Naive thymus-derived CD4-positive, alpha-beta T cell (primary cell): ENCODE measurements at regions not wholly inside any gene's neighbourhood (a gene's known extent, or its start where the extent isn't known, plus 50 kb on each side); places are given as distances from the start of the nearest gene placed in this dataset.

Experiments
- ATAC-seq: fragments of 150-1000 bp; cut with Tn5 transposase; 2 replicates; pipeline ENCODE4 v1.10.0; 2021; ENCODE audit warnings: mild to moderate bottlenecking, moderate library complexity
- CTCF ChIA-PET: fragments of 350-600 bp; sonication (Branson Sonifier 250); formaldehyde crosslinking; loops from one replicate; lab custom pipeline; 2021; ENCODE audit warnings: antibody characterized with exemption; lab: Charles Lee
- POLR2A ChIA-PET: fragments of 350-600 bp; sonication (Branson Sonifier 250); formaldehyde crosslinking; loops from one replicate; lab custom pipeline; 2021; ENCODE audit warnings: antibody characterized with exemption, inconsistent platforms; lab: Charles Lee
- DNase-seq, 9 donors: peaks; one replicate each; pipeline versions ENCODE4 v3.0.0 to v3.0.0-alpha.2; 2020 to 2022; ENCODE audit warnings: mixed read lengths in 1 of 9
- H3K27ac ChIP-seq: one replicate; pipeline ENCODE4 v1.7.0; 2013; ENCODE audit warnings: mild to moderate bottlenecking, low read depth, low read length, moderate library complexity
- H3K27me3 ChIP-seq, 2 donors: one replicate each; pipeline ENCODE4 v1.7.0; 2013; ENCODE audit warnings: low read length in 2 of 2, mild to moderate bottlenecking in 2 of 2, moderate library complexity in 2 of 2; ENCODE audit not compliant: control insufficient read depth in 2 of 2, insufficient read depth in 2 of 2
- H3K36me3 ChIP-seq, 3 experiments: 1 replicate in 2 of 3; 2 replicates in 1 of 3; pipeline ENCODE4 v1.7.0; 2013; ENCODE audit warnings: low read length in 3 of 3, mild to moderate bottlenecking in 3 of 3, moderate library complexity in 1 of 3; ENCODE audit not compliant: insufficient read depth in 3 of 3, control insufficient read depth in 2 of 3
- H3K4me1 ChIP-seq, 2 donors: one replicate each; pipeline ENCODE4 v1.7.0; 2013; ENCODE audit warnings: low read length in 2 of 2, mild to moderate bottlenecking in 2 of 2, moderate library complexity in 1 of 2; ENCODE audit not compliant: control insufficient read depth in 2 of 2, insufficient read depth in 2 of 2
- H3K4me3 ChIP-seq: 2 replicates; pipeline ENCODE4 v1.7.0; 2013; ENCODE audit warnings: mild to moderate bottlenecking, low read length
- H3K9me3 ChIP-seq, 3 experiments: 1 replicate in 2 of 3; 2 replicates in 1 of 3; pipeline ENCODE4 v1.7.0; 2013; ENCODE audit warnings: low read length in 3 of 3; ENCODE audit not compliant: control insufficient read depth in 2 of 3
- H3K27ac Mint-ChIP-seq, 9 donors: one replicate each; pipeline ENCODE4 v1.8.0; 2020 to 2022; ENCODE audit warnings: mixed read lengths in 9 of 9, mild to moderate bottlenecking in 8 of 9, moderate library complexity in 5 of 9, inconsistent platforms in 2 of 9
- H3K27me3 Mint-ChIP-seq, 5 donors: one replicate each; pipeline ENCODE4 v1.8.0; 2021 to 2022; ENCODE audit warnings: mixed read lengths in 5 of 5, mild to moderate bottlenecking in 1 of 5
- H3K36me3 Mint-ChIP-seq, 5 donors: one replicate each; pipeline ENCODE4 v1.8.0; 2020 to 2022; ENCODE audit warnings: mixed read lengths in 5 of 5, mild to moderate bottlenecking in 3 of 5, inconsistent platforms in 1 of 5
- H3K4me1 Mint-ChIP-seq, 7 donors: one replicate each; pipeline ENCODE4 v1.8.0; 2020 to 2022; ENCODE audit warnings: mixed read lengths in 7 of 7, mild to moderate bottlenecking in 3 of 7, inconsistent platforms in 1 of 7
- H3K4me3 Mint-ChIP-seq, 10 donors: one replicate each; pipeline ENCODE4 v1.8.0; 2020 to 2022; ENCODE audit warnings: mild to moderate bottlenecking in 10 of 10, mixed read lengths in 10 of 10, moderate library complexity in 6 of 10, inconsistent platforms in 2 of 10
- H3K9me3 Mint-ChIP-seq, 11 donors: one replicate each; pipeline ENCODE4 v1.8.0; 2020 to 2022; ENCODE audit warnings: mixed read lengths in 11 of 11, mild to moderate bottlenecking in 4 of 11, inconsistent platforms in 1 of 11, moderate library complexity in 1 of 11
- intact Hi-C, 2 donors: fragments of 100-400 bp; cut with micrococcal nuclease; formaldehyde crosslinking; loops; one replicate each; pipeline ENCODE4 v1.15.1; 2023

DNA sequence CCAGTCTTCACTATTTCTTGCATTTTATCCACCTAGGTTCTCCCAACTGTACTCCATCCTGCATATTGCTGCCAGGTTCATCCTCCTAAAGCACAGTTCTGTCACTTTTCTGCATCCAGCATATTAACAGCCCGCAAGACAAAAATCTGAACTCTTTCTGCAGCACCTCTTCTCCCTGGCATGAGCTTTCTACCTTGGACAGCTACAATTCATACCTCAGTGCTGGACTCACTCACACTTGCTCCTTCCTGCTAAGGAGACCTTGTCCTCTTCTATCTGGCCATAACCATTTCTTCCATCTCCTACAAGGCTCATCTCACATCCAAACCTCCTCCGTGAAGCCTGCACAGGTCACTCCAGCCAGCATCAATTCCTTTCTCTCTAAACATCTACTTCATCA lies 170.1 kb upstream of the GRIP1 start:
- Histone ChIP-seq H3K27ac (no peak overlapping the region), H3K9me3 (no peaks in the 10 kb centered on the region), H3K36me3 (no peaks in the 10 kb centered on the region), H3K4me1 (no peaks in the 10 kb centered on the region), H3K4me3 (no peak overlapping the region), H3K27me3 (no peaks in the 10 kb centered on the region)
- no peaks in the 10 kb centered on the region for H3K9me3 Mint-ChIP-seq
- no peaks in the 10 kb centered on the region for H3K4me1 Mint-ChIP-seq
- POLR2A ChIA-PET: interaction anchor here (1.2 kb wide), 1 partner anchor 10 kb away, joined by 4 read pairs; no protein-coding TSS in a partner anchor
- DNase-seq (no peak), ATAC-seq (no peak)
- intact Hi-C loops: no loop called here
- CTCF ChIA-PET: interaction anchor here (1.5 kb wide), 1 partner anchor 9 kb away, joined by 4 read pairs; no protein-coding TSS in a partner anchor
- no peak overlapping the region for H3K27ac Mint-ChIP-seq
- H3K4me3 Mint-ChIP-seq: no peak overlapping the region
- H3K36me3 Mint-ChIP-seq: no peaks in the 10 kb centered on the region
- peaks cover 0 to 19% (median 0%) of the 10 kb centered on the region in 5 donors for H3K27me3 Mint-ChIP-seq

DNA sequence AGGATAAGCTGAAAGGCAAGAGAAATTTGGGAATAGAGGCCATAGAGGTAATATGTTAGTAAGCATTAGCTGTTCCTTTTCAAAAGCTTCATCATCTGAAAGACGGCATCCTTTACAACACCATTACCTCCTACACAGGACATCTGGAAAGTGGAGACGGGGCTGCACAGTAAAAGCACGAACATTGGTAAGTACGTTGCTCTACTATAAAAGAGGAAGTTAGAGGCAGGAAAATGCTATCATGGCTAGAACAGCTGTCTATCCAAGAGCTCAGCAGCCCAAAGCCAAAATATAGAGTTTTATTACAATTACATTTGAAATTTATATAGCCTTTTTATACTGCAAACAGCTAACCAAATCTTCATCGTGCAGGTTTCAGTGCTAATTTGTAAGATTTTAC lies 172.3 kb upstream of the GRIP1 start:
- H3K36me3 ChIP-seq: no peaks in the 10 kb centered on the region
- H3K4me3 Mint-ChIP-seq: no peak overlapping the region
- DNase-seq: no peak
- H3K27me3 ChIP-seq: no peaks in the 10 kb centered on the region
- intact Hi-C loops: no loop called here
- CTCF ChIA-PET: interaction anchor here (1.0 kb wide), 1 partner anchor 9 kb away, joined by 6 read pairs; no protein-coding TSS in a partner anchor
- H3K27me3 Mint-ChIP-seq: peaks cover 0 to 17% (median 0%) of the 10 kb centered on the region in 5 donors
- no peak overlapping the region for H3K27ac ChIP-seq
- POLR2A ChIA-PET: no interaction called here
- H3K4me1 ChIP-seq: no peaks in the 10 kb centered on the region
- no peaks in the 10 kb centered on the region for H3K9me3 Mint-ChIP-seq
- no peak overlapping the region for H3K4me3 ChIP-seq
- H3K4me1 Mint-ChIP-seq: no peaks in the 10 kb centered on the region
- H3K9me3 ChIP-seq: no peaks in the 10 kb centered on the region
- H3K27ac Mint-ChIP-seq: no peak overlapping the region
- H3K36me3 Mint-ChIP-seq: no peaks in the 10 kb centered on the region
- ATAC-seq: peak; percentile 57

GRCh38 chr12:66852091-66852490 lies 173.2 kb upstream of the GRIP1 start:
- ChIA-PET CTCF (no interaction called here), POLR2A (no interaction called here)
- ATAC-seq (no peak), DNase-seq (no peak)
- no peak overlapping the region for H3K4me3 Mint-ChIP-seq
- no peak overlapping the region for H3K27ac Mint-ChIP-seq
- intact Hi-C loops: no loop called here
- H3K36me3 ChIP-seq: no peaks in the 10 kb centered on the region
- H3K4me1 Mint-ChIP-seq: no peaks in the 10 kb centered on the region
- H3K27ac ChIP-seq: no peak overlapping the region
- H3K36me3 Mint-ChIP-seq: no peaks in the 10 kb centered on the region
- no peaks in the 10 kb centered on the region for H3K27me3 ChIP-seq
- no peaks in the 10 kb centered on the region for H3K9me3 ChIP-seq
- no peaks in the 10 kb centered on the region for H3K9me3 Mint-ChIP-seq
- H3K27me3 Mint-ChIP-seq: peaks cover 0 to 16% (median 0%) of the 10 kb centered on the region in 5 donors
- H3K4me1 ChIP-seq: no peaks in the 10 kb centered on the region
- no peak overlapping the region for H3K4me3 ChIP-seq

- DNase-seq (no peak), ATAC-seq (no peak)
- POLR2A ChIA-PET: no interaction called here
- Mint-ChIP-seq H3K4me3 (no peak overlapping the region), H3K27ac (no peak overlapping the region), H3K4me1 (peaks cover 0 to 6% (median 6%) of the 10 kb centered on the region in 7 donors), H3K27me3 (peaks cover 0 to 16% (median 0%) of the 10 kb centered on the region in 5 donors), H3K36me3 (no peaks in the 10 kb centered on the region), H3K9me3 (no peaks in the 10 kb centered on the region)
- CTCF ChIA-PET: no interaction called here
- Histone ChIP-seq H3K4me1 (no peaks in the 10 kb centered on the region), H3K4me3 (no peak overlapping the region), H3K9me3 (no peaks in the 10 kb centered on the region), H3K27me3 (no peaks in the 10 kb centered on the region), H3K27ac (no peak overlapping the region), H3K36me3 (no peaks in the 10 kb centered on the region)
- intact Hi-C loops: no loop called here
Observed at GRCh38 chr12:66852765-66853164, 173.9 kb upstream of the GRIP1 start.

- H3K27me3 ChIP-seq: no peaks in the 10 kb centered on the region
- Mint-ChIP-seq H3K27ac (peak overlapping the region in 1 of 9 donors; percentile 21), H3K4me3 (no peak overlapping the region), H3K9me3 (no peaks in the 10 kb centered on the region), H3K36me3 (no peaks in the 10 kb centered on the region), H3K4me1 (peaks cover 3 to 24% (median 14%) of the 10 kb centered on the region in 7 donors), H3K27me3 (peaks cover 0 to 6% (median 4%) of the 10 kb centered on the region in 5 donors)
- H3K4me3 ChIP-seq: no peak overlapping the region
- no peaks in the 10 kb centered on the region for H3K36me3 ChIP-seq
- intact Hi-C loops: loop anchor here (1.0 to 10.0 kb wide), 8 partner anchors 143 to 1303 kb away; no protein-coding TSS in a partner anchor
- DNase-seq: no peak
- H3K27ac ChIP-seq: no peak overlapping the region
- ChIA-PET POLR2A (interaction anchor here (0.8 kb wide), 1 partner anchor 151 kb away, joined by 6 read pairs; no protein-coding TSS in a partner anchor), CTCF (interaction anchor here (0.5 to 4.8 kb wide), 12 partner anchors 9 to 439 kb away, joined by 3 to 29 read pairs (median 6); no protein-coding TSS in a partner anchor)
- no peak for ATAC-seq
- no peaks in the 10 kb centered on the region for H3K9me3 ChIP-seq
- no peaks in the 10 kb centered on the region for H3K4me1 ChIP-seq
Observed at GRCh38 chr12:66859751-66860440, 181.0 kb upstream of the GRIP1 start.

DNA sequence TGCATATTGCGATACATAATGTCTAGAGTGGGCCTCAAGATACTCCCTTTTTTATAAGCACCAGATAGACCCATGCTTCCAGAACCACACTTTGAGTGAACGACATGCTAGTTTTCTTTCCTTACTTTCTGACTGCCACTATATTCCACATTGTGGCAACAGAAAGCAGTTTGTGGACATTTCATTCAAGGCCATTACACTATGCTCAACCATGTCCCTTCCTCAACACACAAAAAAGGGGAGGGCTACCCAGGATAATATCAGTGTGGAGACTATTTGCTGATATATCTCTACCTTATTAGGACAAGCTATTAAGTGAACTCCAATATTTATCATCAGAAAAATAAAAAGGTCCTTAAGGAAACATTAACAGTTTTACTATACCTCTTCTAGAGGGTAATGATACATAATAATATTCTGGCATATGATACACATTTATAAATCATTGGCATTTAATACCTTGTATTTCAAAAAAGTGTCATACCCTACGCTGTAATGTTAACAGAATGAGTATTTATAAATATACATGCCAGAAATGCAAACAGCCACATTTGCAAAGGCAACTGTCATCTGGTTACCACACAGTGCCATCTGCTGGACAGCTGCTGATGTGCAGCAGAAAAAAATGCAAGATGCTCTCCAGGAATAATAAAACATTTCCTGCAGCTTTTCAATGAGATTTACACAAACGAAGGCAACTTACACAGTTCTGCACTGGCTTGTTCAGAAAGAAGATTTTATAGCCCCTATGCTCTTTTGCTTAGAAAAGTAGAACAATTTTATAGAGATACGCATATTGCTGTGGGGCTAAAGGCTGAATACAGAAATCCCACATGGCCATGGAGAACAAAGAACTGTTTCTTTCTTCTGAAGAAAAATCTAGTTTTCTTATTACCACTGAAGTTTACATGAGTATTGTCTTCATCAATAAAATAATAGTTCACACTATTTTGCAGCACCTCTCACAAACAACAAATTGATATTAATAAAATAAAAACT lies 182.2 kb upstream of the GRIP1 start:
- ChIA-PET POLR2A (interaction anchor here (0.6 kb wide), 1 partner anchor 1490 kb away, joined by 4 read pairs; no protein-coding TSS in a partner anchor), CTCF (interaction anchor here (0.7 to 4.8 kb wide), 12 partner anchors 10 to 592 kb away, joined by 3 to 29 read pairs (median 6); no protein-coding TSS in a partner anchor)
- Histone ChIP-seq H3K36me3 (no peaks in the 10 kb centered on the region), H3K27me3 (no peaks in the 10 kb centered on the region), H3K9me3 (no peaks in the 10 kb centered on the region), H3K4me1 (no peaks in the 10 kb centered on the region), H3K4me3 (no peak overlapping the region), H3K27ac (no peak overlapping the region)
- Mint-ChIP-seq H3K9me3 (no peaks in the 10 kb centered on the region), H3K27ac (no peak overlapping the region), H3K36me3 (no peaks in the 10 kb centered on the region), H3K4me1 (peaks cover 4 to 24% (median 14%) of the 10 kb centered on the region in 7 donors), H3K27me3 (peaks cover 0 to 11% (median 9%) of the 10 kb centered on the region in 5 donors), H3K4me3 (no peak overlapping the region)
- ATAC-seq (peak; percentile 78), DNase-seq (peak; percentile 27 to 69 (median 57))
- intact Hi-C loops: loop anchor here (1.0 to 10.0 kb wide), 12 partner anchors 144 to 1304 kb away; no protein-coding TSS in a partner anchor
